SK-N-SH treated with all-trans-retinoic acid at 6 μM for 48 hours (cell line): ENCODE measurements at regions not wholly inside any gene's neighbourhood (a gene's known extent, or its start where the extent isn't known, plus 50 kb on each side); places are given as distances from the start of the nearest gene placed in this dataset.

Experiments used
- ATAC-seq: fragments of 200-7000 bp; cut with Tn5 transposase; 3 replicates; pipeline ENCODE4 v1.9.1; 2020; ENCODE audit warnings: mild to moderate bottlenecking, moderate library complexity
- ARNTL ChIP-seq: fragments of 450-650 bp; formaldehyde crosslinking; IDR thresholded peaks from 2 replicates; pipeline ENCODE4 v1.5.0; 2020; ENCODE audit warnings: low read depth, mild to moderate bottlenecking, moderate library complexity, borderline replicate concordance
- BACH2 ChIP-seq: fragments of 250-450 bp; sonication (Bioruptor Pico); IDR thresholded peaks from 2 replicates; pipeline ENCODE4 v1.9.0; 2021; ENCODE audit warnings: mild to moderate bottlenecking, borderline replicate concordance
- CREB5 ChIP-seq: fragments of 250-450 bp; sonication (Bioruptor Pico); IDR thresholded peaks from 2 replicates; pipeline ENCODE4 v1.5.1; 2020; ENCODE audit warnings: low read depth, mild to moderate bottlenecking, moderate library complexity
- CSDC2 ChIP-seq: fragments of 250-450 bp; sonication (Bioruptor Pico); IDR thresholded peaks from 2 replicates; pipeline ENCODE4 v1.5.0; 2020; ENCODE audit warnings: mild to moderate bottlenecking, moderate library complexity
- CSRNP3 ChIP-seq: fragments of 250-450 bp; sonication (Bioruptor Pico); IDR thresholded peaks from 2 replicates; pipeline ENCODE4 v1.5.1; 2021; ENCODE audit warnings: mild to moderate bottlenecking, moderate library complexity
- ESRRG ChIP-seq: fragments of 250-450 bp; sonication (Bioruptor Pico); IDR thresholded peaks from 2 replicates; pipeline ENCODE4 v1.6.1; 2021; ENCODE audit warnings: mild to moderate bottlenecking
- GLIS3 ChIP-seq: fragments of 250-450 bp; sonication (Bioruptor Pico); IDR thresholded peaks from 2 replicates; pipeline ENCODE4 v1.5.0; 2020; ENCODE audit warnings: mild to moderate bottlenecking, moderate library complexity
- ISL1 ChIP-seq: fragments of 250-450 bp; sonication (Bioruptor Pico); IDR thresholded peaks from 2 replicates; pipeline ENCODE4 v2.1.2; 2022; ENCODE audit warnings: mild to moderate bottlenecking, moderate library complexity
- OSR1 ChIP-seq: fragments of 250-450 bp; sonication (Bioruptor Pico); IDR thresholded peaks from 2 replicates; pipeline ENCODE4 v1.8.0; 2022; ENCODE audit warnings: moderate library complexity, mild to moderate bottlenecking, inconsistent platforms
- PATZ1 ChIP-seq: fragments of 250-450 bp; sonication (Bioruptor Pico); IDR thresholded peaks from 2 replicates; pipeline ENCODE4 v1.8.0; 2020; ENCODE audit warnings: mild to moderate bottlenecking, moderate library complexity, borderline replicate concordance
- POU6F1 ChIP-seq: fragments of 250-450 bp; sonication (Bioruptor Pico); IDR thresholded peaks from 2 replicates; pipeline ENCODE4 v1.8.0; 2021; ENCODE audit warnings: low read depth, mild to moderate bottlenecking, moderate library complexity, borderline replicate concordance
- PPARA ChIP-seq: fragments of 250-450 bp; sonication (Bioruptor Pico); IDR thresholded peaks from 2 replicates; pipeline ENCODE4 v1.5.0; 2020; ENCODE audit warnings: mild to moderate bottlenecking, borderline replicate concordance
- RARB ChIP-seq: fragments of 250-450 bp; sonication (Bioruptor Pico); IDR thresholded peaks from 2 replicates; pipeline ENCODE4 v1.8.0; 2021; ENCODE audit warnings: mild to moderate bottlenecking, moderate library complexity
- SNAI2 ChIP-seq: fragments of 250-450 bp; sonication (Bioruptor Pico); IDR thresholded peaks from 2 replicates; pipeline ENCODE4 v1.5.0; 2020; ENCODE audit warnings: mild to moderate bottlenecking, moderate library complexity
- TCF4 ChIP-seq: fragments of 250-450 bp; sonication (Bioruptor Pico); IDR thresholded peaks from 2 replicates; pipeline ENCODE4 v1.8.0; 2021; ENCODE audit warnings: mild to moderate bottlenecking, moderate library complexity, borderline replicate concordance
- TOX ChIP-seq: fragments of 250-450 bp; sonication (Bioruptor Pico); IDR thresholded peaks from 2 replicates; pipeline ENCODE4 v1.8.0; 2021; ENCODE audit warnings: mild to moderate bottlenecking, moderate library complexity, borderline replicate concordance
- TSHZ2 ChIP-seq: fragments of 250-450 bp; sonication (Bioruptor Pico); IDR thresholded peaks from 2 replicates; pipeline ENCODE4 v1.5.0; 2020; ENCODE audit warnings: mild to moderate bottlenecking, moderate library complexity
- ZC3H10 ChIP-seq: fragments of 250-450 bp; sonication (Bioruptor Pico); IDR thresholded peaks from 2 replicates; pipeline ENCODE4 v1.5.1; 2021; ENCODE audit warnings: mild to moderate bottlenecking, moderate library complexity
- ZFP3 ChIP-seq: fragments of 250-450 bp; sonication (Bioruptor Pico); IDR thresholded peaks from 2 replicates; pipeline ENCODE4 v1.5.0; 2020; ENCODE audit warnings: mild to moderate bottlenecking, moderate library complexity
- ZFP30 ChIP-seq: fragments of 450-650 bp; formaldehyde crosslinking; IDR thresholded peaks from 2 replicates; pipeline ENCODE4 v1.5.0; 2022; ENCODE audit warnings: mild to moderate bottlenecking, moderate library complexity
- ZNF70 ChIP-seq: fragments of 450-650 bp; formaldehyde crosslinking; IDR thresholded peaks from 2 replicates; pipeline ENCODE4 v1.5.0; 2020; ENCODE audit warnings: mild to moderate bottlenecking, moderate library complexity
- ZNF8 ChIP-seq: fragments of 450-650 bp; formaldehyde crosslinking; IDR thresholded peaks from 2 replicates; pipeline ENCODE4 v1.5.0; 2020; ENCODE audit warnings: mild to moderate bottlenecking, moderate library complexity

GRCh38 chr3:40800343-40800742 is 275.6 kb downstream of the ZNF621 start:
- no peak for TF ChIP-seq TCF4 (CRISPR knock-in tag)
- no peak for TF ChIP-seq ZFP3
- no peak for TF ChIP-seq BACH2 (CRISPR knock-in tag)
- TF ChIP-seq OSR1: no peak
- TF ChIP-seq RARB (CRISPR knock-in tag): no peak
- no peak for TF ChIP-seq PPARA
- TF ChIP-seq GLIS3 (CRISPR knock-in tag): no peak
- no peak for TF ChIP-seq ISL1
- TF ChIP-seq ZC3H10 (CRISPR knock-in tag): no peak
- no peak for TF ChIP-seq POU6F1 (CRISPR knock-in tag)
- no peak for TF ChIP-seq ZFP30 (CRISPR knock-in tag)
- no peak for ATAC-seq

- TF ChIP-seq ESRRG (CRISPR knock-in tag): no peak
- no peak for TF ChIP-seq ZNF8 (CRISPR knock-in tag)
- no peak for TF ChIP-seq ZFP30 (CRISPR knock-in tag)
- TF ChIP-seq ZC3H10 (CRISPR knock-in tag): no peak
- no peak for TF ChIP-seq CREB5 (CRISPR knock-in tag)
- TF ChIP-seq GLIS3 (CRISPR knock-in tag): no peak
- TF ChIP-seq SNAI2 (CRISPR knock-in tag): no peak
- TF ChIP-seq CSDC2 (CRISPR knock-in tag): no peak
- TF ChIP-seq TSHZ2: no peak
- TF ChIP-seq POU6F1 (CRISPR knock-in tag): no peak
- no peak for TF ChIP-seq BACH2 (CRISPR knock-in tag)
- no peak for TF ChIP-seq ZNF70 (CRISPR knock-in tag)
- no peak for TF ChIP-seq CSRNP3 (CRISPR knock-in tag)
- TF ChIP-seq TOX (CRISPR knock-in tag): no peak
- TF ChIP-seq ZFP3: no peak
- TF ChIP-seq ISL1: no peak
- no peak for TF ChIP-seq TCF4 (CRISPR knock-in tag)
- TF ChIP-seq PATZ1: no peak
- TF ChIP-seq OSR1: no peak
- TF ChIP-seq ARNTL (CRISPR knock-in tag): no peak
Observed at GRCh38 chr3:40801284-40801741, 276.6 kb downstream of the ZNF621 start.

More at GRCh38 chr3:40801284-40801741, 276.6 kb downstream of the ZNF621 start:
- no peak for ATAC-seq
